GM18951 (cell line): ENCODE measurements at regions not wholly inside any gene's neighbourhood (a gene's known extent, or its start where the extent isn't known, plus 50 kb on each side); places are given as distances from the start of the nearest gene placed in this dataset.
"Not testable (repeated sequence)": the region's sequence is repeated elsewhere in the genome, so short reads cannot be mapped to it uniquely, and the experiment has no call there.

Source experiments
- POLR2A ChIP-seq: IDR thresholded peaks from 4 replicates; pipeline ENCODE4 v1.6.1; 2011; ENCODE audit warnings: mild to moderate bottlenecking; ENCODE audit not compliant: insufficient read length, insufficient read depth; ENCODE audit errors: extremely low read depth
- in situ Hi-C: fragments of 300-500 bp; cut with MboI; formaldehyde crosslinking; loops from one replicate; pipeline ENCODE4 v1.12.0; 2022; ENCODE audit warnings: low sequenced_read_pairs, mixed read lengths, inconsistent platforms; ENCODE audit not compliant: unreplicated experiment

DNA sequence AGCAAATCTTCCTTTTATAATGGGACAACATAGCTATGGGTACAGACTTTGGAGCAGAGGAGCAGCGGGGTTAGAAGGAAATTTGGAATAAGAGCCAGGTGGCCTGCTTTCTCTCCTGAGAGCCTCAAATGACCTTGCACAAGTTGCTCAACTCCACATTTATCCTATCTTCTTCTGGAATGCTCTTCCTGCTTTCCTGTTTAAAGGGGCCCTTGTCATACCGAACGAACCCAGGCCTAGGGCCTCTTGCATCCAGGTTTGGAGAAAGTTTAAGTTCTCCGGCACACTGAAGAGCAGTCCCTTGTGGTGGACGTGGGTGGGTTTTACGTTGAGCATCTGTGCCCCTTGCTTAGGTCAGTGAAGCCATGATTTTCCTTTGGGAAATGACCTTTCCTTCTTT lies 197.9 kb upstream of the NR3C1 start:
- no peak for TF ChIP-seq POLR2A
- in situ Hi-C loops: no loop called here

- no peak for TF ChIP-seq POLR2A
- in situ Hi-C loops: no loop called here
Observed at GRCh38 chr5:143600396-143601075, 197.1 kb upstream of the NR3C1 start.

DNA sequence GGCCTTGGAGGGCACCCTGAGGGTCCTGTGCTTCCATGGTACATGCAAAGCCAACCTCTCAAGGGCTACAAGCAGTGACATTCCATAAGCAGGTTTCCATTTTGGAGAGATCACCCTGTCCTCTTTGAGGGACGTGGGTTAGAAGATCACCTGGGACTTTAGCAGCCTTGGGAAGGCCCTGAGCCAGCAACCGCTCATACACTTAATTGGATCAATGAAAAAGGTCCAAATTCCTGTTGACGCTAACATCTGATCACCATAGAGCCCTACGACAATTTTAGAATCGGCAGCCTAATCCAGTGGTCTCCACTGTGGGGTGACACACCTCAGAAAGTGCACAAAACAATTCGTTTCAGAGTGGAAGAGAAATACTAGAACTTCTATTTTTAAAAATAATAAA lies 196.0 kb upstream of the NR3C1 start:
- TF ChIP-seq POLR2A: no peak
- in situ Hi-C loops: no loop called here

- TF ChIP-seq POLR2A: no peak
Observed at GRCh38 chr5:143596824-143597223, 193.3 kb upstream of the NR3C1 start.

DNA sequence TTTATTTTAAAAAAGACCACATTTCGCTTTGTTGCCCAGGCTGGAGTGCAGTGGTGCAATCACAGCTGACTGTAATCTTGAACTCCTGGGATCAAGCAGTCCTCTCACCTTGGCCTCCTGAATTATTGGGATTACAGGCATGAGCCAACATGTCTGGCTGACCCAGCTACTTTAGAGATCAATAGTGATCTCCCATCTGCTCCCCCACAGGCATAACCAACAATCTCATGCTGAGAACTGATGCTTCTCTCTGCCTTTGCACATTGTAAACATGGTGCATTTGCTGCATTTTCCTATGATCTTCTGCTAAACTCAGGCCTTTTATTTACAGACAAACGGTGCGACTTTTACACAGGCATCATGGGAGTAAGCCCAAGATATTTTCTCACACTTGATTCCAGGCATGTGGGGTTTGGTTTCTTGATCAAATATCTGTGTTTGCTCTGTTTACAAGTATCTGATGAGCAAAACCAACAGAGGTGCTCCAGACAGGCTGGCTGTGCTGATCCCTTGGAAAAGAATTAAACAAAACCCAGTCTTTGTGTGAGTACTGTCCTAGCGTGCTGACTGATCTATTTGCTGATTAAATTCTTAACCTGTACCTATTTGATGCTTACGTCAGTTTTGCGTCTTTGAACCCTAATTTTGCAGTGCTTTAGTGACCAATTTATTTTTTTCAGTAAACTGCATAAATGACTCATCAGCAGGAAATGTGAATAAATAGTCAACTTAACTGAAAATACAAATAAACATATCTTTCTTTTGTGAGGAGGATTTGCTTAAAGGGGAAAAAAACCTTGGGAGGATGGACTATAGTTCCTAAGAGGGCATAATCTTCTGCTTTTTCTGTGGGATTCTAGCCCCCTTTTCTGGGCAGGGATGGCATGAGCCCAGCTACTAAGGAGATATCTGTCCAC lies 191.7 kb upstream of the NR3C1 start:
- TF ChIP-seq POLR2A: no peak
- in situ Hi-C loops: no loop called here

More at GRCh38 chr5:143596824-143597223, 193.3 kb upstream of the NR3C1 start:
- in situ Hi-C loops: no loop called here

DNA sequence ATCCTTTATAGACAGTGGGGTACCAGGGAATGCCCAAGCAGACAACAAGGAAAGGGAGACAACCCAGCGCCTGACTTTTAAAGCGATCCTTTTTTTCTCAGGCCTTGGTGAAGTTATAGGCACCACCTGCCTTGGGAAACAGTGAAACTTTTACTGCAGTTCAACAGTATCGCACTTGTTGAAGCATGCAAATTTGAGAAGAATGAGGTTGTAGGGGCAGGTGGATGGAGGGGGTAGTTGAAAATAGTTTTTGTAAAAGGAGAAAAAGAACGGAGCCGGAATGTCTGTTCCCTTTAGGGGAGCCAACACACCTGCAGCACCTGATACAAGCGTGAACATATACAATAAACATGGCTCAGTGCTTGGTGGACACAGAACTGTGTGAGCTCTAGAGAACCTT lies 190.2 kb upstream of the NR3C1 start:
- in situ Hi-C loops: no loop called here
- TF ChIP-seq POLR2A: no peak

DNA sequence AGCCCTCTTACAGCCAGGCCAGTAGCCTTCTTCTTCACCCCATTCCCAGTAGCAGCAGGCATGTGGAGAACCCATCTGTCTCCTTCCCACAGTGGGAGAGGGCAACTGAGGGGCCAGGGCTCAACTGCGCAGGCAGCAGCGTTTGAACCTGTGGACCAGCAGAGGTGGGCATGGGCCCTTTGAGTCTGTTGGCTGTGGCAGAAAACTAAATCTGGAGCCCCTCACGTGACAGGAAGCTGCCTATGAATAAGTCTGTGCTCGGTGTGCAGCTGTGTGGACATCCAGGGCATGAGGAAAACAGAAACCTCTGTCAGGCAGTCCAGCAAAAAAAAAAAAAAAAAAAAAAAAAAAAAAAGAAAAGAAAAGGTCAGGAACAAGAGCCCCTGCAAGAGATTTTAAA lies 189.2 kb upstream of the NR3C1 start:
- peak; percentile 39 for TF ChIP-seq POLR2A
- in situ Hi-C loops: no loop called here

DNA sequence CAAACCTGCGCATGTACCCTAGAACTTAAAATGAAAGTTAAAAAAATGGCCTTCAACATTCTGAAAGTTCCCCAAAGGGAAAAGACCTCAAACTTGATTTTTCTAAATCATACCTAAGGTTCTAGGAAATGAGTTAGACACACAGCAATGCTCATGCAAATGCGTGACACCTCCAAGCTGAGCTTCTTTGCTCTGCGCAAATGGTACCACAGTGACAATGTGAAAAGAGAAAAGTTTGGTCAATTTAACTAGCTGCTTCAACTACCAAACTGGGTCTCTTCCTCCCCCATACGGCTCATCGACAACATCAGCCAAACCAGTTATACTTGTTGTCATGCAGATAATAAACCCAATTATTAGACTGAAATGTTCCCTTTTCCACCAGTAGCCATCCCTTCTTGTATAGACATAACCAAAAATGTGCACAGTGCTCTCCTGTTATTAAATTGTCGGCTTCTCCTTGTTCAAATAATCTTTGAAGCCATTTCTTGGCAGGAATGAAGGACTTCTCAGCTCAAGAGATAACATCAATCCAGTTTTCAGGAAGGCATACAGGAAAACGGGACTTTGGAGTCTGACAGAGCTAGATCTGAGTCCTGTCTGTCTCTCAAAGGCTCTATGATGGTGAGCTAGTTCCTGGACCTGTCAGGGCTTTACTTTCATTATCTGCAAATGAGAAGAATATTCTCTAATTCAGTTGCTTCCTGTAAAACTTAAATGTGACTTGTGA lies 185.6 kb upstream of the NR3C1 start:
- in situ Hi-C loops: no loop called here
- TF ChIP-seq POLR2A: no peak

DNA sequence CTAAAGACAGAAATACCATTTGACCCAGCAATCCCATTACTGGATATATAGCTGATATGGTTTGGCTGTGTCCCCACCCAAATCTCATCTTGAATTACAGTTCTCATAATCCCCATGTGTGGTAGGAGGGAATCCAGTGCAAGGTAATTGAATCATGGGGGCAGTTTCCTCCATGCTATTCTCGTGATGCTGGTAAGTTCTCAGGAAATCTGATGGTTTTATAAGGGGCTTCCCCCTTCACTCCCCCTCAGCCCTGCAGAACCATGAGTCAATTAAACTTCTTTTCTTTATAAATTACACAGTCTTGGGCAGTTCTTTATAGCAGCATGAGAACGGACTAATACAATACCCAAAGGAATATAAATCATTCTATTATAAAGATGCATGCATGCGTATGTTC lies 184.6 kb upstream of the NR3C1 start:
- in situ Hi-C loops: not testable (repeated sequence)

- in situ Hi-C loops: no loop called here
- TF ChIP-seq POLR2A: no peak
Observed at GRCh38 chr5:143586781-143587362, 183.4 kb upstream of the NR3C1 start.

GRCh38 chr5:143585970-143586369 lies 182.5 kb upstream of the NR3C1 start:
- in situ Hi-C loops: no loop called here
- no peak for TF ChIP-seq POLR2A

DNA sequence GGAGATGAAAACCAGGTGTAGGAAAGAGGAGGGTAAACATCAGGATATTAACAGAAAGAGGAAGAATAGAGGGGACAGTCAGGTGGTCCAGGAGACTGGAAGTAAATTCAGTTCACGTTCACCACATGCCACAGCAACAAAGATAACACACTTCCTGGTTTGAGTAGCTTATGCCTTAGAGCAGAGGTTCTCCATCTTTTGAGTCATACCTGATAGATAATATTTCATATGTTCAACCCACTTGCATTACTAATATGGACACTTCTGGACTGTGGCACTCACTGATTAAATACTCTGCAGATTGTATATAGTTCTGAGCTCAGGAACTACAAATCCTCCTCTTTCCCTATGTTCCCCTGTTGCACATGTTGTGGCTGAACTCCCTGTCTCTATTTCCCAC lies 179.9 kb upstream of the NR3C1 start:
- TF ChIP-seq POLR2A: no peak
- in situ Hi-C loops: no loop called here

DNA sequence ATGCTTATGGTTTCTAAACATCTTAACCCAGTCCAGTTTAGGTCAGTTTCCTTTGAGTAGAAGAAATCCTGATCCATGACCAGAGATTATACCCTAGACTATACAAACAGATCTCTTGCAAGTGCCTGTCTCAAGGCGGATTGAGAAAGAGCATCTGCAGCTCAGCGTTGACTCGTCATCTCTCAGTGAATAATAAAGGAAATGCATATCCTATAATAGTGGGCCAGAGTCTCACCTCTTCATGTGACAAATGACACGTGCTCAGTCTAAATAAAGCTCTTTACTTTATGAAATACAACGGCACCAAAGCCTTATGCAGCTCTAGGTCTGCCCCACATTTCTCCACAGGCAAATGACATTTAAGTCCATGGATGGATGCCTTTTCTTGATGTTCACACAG lies 179.4 kb upstream of the NR3C1 start:
- no peak for TF ChIP-seq POLR2A
- in situ Hi-C loops: no loop called here
